SH-SY5Y (cell line): ENCODE measurements at regions not wholly inside any gene's neighbourhood (a gene's known extent, or its start where the extent isn't known, plus 50 kb on each side); places are given as distances from the start of the nearest gene placed in this dataset.

Experiments
- GATA2 ChIP-seq: IDR thresholded peaks from 2 replicates; pipeline ENCODE4 v1.6.1; 2011; ENCODE audit warnings: mild to moderate bottlenecking, low read depth, low read length
- GATA3 ChIP-seq: IDR thresholded peaks from 2 replicates; pipeline ENCODE4 v1.6.1; 2011; ENCODE audit warnings: low read depth, mild to moderate bottlenecking, low read length, moderate library complexity

GRCh38 chr4:20181926-20182325, 69.8 kb upstream of the SLIT2 start:
- TF ChIP-seq GATA2 (no peak), GATA3 (no peak)
